Adrenal gland (tissue), 5 donors: ENCODE measurements at regions not wholly inside any gene's neighbourhood (a gene's known extent, or its start where the extent isn't known, plus 50 kb on each side); places are given as distances from the start of the nearest gene placed in this dataset.

Source experiments
- CTCF ChIP-seq, 6 experiments: fragments of 450-650 bp in 4 of 6; fragments of 200-600 bp in 2 of 6; sonication (generic) in 1 of 6; IDR thresholded peaks; 1 replicate in 5 of 6; 2 replicates in 1 of 6; pipeline versions ENCODE4 v1.5.1 to v1.8.0; 2016 to 2021; ENCODE audit warnings: antibody characterized with exemption in 6 of 6, mild to moderate bottlenecking in 2 of 6, moderate library complexity in 1 of 6
- POLR2A ChIP-seq, 2 donors: fragments of 450-650 bp; IDR thresholded peaks; one replicate each; pipeline ENCODE4 v1.6.1; 2017; ENCODE audit warnings: antibody characterized with exemption in 2 of 2, mild to moderate bottlenecking in 2 of 2, moderate library complexity in 1 of 2
- donor health status: DM: no; HTN: no; CAD: no.

- TF ChIP-seq CTCF (IDR thresholded peaks at IDR 0.05) (no peak), POLR2A (IDR thresholded peaks at IDR 0.05) (no peak)
These were observed 1173.5 kb upstream of the AUTS2 start for GRCh38 chr7:68424658-68425297.
